ENCODE measurements at regions not wholly inside any gene's neighbourhood (a gene's known extent, or its start where the extent isn't known, plus 50 kb on each side); places are given as distances from the start of the nearest gene placed in this dataset.

DNA sequence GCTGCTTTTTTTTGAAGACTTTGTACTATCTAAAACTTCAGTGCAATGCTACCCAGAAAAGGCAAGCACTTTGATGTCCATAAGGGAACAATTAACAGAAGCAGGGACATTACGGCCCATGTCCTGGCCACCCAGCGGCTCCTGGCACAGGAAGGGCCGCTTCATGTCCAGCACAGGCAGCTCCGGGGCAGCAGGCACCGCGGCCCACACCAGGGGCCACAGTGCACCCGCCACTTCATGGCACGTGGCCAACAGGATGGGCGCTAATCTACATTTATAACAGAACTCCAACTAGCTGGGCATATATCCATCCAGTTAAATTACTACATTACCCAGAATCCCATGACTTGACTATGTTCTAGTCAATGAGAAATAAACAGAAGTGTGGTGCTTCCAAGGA, 198.2 kb upstream of the ID4 start:
- no peak for DNase-seq

DNA sequence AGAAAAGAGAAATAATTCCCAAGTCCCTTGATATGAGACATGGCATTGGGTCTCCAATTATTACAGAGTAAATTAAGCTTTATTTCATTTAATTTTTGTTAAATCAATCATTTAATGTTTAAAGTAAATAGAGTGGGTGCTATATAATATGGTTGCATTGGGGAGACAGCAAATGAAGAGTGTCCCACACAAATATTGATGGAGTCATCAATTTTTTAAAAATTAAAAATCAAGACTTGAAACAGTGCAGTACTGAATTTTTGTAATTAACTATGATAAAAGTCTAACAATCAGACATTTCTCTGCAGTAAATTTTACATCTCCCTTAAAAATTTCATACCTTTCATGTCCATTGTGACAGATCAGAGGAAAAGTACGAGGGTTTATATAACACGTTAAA, 193.9 kb upstream of the ID4 start:
- DNase-seq, result no peak

DNA sequence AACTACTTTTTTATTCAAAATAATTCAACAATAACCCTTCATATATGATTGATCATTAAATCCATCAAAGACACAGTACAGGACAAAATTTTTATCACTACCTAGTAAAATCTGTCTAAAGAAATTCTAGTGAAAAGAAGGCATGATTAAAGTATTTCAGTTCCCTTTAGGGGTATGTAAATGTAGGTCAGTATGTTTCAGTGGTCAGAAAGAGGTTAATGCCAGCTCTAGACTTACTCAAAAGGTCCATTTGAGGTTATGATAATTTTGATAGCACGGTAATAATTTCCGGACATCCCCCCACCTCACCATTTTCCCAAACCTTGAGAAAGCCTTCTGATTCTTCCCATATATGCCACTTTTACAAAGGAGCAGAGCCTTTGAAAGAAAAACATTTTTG, 193.5 kb upstream of the ID4 start:
- no peak for DNase-seq

- no peak for DNase-seq
Measured at GRCh38 chr6:19655744-19656143, 181.4 kb upstream of the ID4 start.

DNA sequence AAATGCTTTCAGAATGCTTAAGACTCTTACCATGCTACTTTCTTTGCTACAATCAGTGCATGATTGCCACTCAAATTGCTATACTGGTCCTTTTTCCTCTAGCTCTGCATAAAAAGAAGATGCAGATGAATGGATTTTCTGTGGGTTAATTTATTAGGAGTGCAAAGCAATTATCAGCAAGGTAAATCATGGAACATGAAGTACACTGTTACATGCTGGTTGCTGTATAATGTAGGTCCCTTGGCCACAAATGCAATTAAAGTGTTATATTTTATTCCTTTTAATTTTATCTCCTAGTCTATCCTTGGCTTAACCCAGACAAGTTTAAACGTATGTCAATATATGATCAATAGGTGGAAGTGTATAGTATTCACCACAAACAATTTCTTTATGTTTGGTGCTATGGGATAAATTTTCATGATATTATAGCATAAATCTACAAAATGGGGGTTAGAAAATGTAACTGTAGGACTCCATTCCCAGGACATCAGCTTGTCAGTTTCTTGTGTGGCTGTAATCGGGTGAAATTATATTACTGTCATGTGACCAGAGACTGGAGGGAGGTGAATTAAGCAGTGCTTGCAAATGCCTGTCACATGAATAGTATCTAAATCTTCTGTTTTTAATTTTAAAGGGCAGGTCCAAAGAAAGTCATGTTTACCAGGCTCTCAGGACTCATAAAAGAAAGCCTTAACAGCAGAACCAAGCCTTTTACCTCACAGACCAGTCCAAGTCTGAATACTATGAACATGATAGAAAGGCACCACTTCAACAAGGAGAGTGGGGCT, 176.9 kb upstream of the ID4 start:
- no peak for DNase-seq

GRCh38 chr6:19662911-19663310, 174.3 kb upstream of the ID4 start:
- DNase-seq, result no peak

GRCh38 chr6:19663479-19663878, 173.7 kb upstream of the ID4 start:
- no peak for DNase-seq

DNA sequence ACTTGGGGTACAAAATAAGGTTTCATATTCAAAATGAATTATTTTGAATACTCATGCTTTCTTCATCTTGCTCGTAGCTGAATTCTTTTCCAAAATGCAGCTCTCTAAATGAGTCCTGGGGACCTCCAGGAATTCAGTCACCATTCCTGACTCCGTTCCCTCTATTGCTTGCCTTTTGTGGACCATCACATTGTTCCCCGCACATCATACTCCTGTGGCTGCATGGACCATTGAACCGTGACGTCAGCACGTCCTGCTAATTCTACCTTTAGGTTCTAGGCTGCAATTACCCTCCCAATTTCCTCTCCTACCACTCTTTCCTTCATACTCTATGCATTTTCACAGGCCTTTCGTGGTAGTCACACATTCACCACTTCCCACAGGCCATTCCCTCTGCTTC, 173.1 kb upstream of the ID4 start:
- DNase-seq, result no peak

GRCh38 chr6:19664878-19665612, 172.1 kb upstream of the ID4 start:
- DNase-seq, result no peak

GRCh38 chr6:19665613-19665909, 171.6 kb upstream of the ID4 start:
- DNase-seq, result no peak

DNA sequence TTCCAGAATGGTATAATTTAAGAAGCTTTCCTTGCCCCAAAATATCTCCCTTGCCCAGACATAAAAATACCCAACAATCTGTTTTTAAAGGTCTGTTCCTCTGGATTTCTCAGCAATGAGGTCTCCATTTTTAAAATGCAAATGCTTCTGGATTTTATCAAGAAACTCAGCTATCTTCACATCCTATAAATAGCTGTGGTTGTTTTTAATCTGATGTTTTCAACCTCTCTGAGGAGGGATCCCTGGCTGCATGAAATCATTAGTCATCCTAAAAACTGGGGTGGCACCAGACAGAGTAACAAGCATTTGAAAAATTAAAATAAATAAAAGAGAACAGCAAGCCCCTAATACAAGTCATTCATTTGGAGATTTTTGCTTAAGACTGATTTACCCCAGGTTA, 168.5 kb upstream of the ID4 start:
- no peak for DNase-seq

GRCh38 chr6:19669206-19669605, 168.0 kb upstream of the ID4 start:
- DNase-seq, result no peak

DNA sequence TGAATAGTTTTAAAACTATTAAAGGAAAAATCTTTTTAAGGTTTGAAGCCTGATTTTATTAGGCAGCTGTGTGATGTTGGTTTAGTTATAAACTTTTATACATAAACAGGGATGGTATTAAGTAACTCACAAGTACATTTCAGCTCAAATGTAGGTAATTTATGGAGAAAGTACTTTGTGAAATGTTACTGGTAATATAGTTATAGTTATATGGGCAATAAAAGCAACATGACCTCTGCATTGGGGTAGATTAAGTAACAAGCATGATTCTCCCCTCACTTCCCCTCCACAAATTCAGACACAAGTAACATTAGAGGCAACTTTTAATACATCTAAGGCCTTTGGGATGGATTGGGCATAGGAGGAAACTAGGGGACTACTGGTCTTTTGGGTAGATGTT, 154.3 kb upstream of the ID4 start:
- DNase-seq, result no peak

DNA sequence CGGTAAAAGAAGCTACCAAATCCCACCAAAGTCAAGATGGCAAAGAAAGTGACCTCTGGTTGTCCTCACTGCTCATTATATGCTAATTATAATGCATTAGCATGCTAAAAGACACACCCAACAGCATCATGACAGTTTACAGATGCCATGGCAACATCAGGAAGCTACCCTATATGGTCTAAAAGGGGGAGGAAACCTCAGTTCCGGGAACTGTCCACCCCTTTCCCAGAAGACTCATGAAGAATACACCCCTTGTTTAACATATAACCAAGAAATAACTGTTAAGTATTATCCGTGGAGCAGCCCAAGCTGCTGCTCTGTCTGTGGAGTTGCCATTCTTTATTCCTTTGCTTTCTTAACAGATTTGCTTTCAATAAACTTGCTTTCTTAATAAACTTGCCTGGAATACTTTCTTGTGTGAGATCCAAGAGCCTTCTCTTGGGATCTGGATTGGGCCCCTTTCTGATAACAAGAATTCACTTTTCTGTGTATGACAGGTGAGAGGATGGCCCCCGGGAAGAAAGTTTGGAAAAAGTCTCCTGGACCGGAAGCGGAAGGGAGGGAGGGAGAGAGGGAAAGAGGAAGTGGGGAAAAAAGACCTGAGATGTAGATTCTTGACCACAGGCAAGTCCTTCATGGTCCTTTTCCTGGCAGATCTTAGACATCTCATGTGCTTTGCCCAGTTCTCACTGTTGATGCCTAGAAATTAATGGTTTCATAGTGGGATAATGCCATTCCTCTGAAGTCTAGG, 146.7 kb upstream of the ID4 start:
- no peak for DNase-seq

- no peak for DNase-seq
Measured at GRCh38 chr6:19691465-19692167, 145.6 kb upstream of the ID4 start.

DNA sequence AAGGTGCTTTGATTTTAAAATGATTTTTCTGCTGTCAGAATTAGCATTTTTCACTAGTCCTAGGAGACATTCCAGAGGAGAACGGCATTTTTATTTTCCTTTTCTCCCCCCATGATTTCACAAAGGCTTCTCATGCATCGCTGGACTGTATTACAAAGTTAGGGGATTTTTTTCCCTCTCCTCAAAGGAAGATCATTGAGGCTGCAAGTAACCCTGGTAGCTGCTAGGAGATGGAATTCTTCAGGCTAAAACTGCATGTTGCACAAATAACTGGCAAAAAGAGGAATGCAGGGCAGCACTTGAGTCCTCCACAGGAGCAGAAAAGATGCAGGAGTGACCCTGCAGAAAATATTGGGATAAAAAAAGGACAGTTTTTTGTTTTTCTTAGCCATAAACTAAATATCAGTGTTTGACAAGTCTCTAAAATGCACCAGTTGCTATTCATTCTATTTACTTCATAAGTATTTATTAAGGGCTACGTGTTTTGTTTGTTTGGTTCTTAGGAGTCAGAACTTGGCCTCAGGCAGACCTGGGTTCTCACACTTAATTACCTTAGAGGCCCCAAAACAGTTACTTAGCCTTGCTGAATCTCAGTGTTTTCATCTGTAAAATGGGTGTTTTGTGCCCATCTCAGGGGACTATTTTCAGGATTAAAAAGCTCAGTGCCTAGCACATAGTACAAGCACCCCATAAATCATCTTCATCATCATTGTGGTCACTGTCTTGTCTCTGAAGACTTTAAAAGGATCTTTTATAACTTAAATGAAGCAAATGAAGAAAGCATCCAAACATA, 144.5 kb upstream of the ID4 start:
- DNase-seq, result no peak

GRCh38 chr6:19694697-19695096, 142.5 kb upstream of the ID4 start:
- DNase-seq, result no peak

- no peak for DNase-seq
Measured at GRCh38 chr6:19697744-19698290, 139.4 kb upstream of the ID4 start.

- no peak for DNase-seq
Measured at GRCh38 chr6:19699932-19700331, 137.2 kb upstream of the ID4 start.

DNA sequence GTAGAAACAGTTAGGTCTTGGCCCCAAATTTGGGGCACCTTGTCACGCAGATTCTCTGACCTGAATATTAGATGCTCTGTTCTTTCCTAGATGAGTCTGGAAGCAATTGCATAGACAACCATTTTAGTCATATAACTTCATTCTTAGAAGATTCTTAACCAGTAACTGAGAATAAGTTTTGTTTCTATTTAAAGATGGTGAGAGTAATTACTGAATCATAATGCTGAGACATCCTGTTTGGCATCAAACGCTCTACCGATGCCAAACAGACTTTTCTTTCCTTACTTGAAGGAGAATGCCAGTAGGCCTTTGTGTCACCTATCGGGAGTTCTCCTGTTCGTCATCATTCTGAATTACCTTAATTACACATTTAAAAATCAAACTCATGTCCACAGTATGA, 131.6 kb upstream of the ID4 start:
- no peak for DNase-seq

GRCh38 chr6:19712012-19712688, 125.0 kb upstream of the ID4 start:
- no peak for DNase-seq

DNA sequence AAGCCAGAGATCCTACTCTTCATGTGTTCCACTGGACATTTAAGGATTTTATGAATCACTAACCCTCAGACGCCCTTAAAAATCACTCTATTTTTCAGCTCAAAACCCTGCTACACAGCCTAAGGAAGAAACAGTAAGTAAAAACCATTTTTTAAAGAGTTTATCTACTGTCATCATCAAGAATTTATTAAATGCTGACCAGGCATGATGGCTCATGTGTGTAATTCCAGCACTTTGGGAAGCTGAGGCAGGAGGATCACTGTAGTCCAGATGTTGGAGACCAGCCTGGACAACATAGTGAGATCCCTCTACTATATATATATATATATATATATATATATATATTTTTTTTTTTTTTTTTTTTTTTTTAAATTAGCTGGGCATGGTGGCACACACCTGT, 124.2 kb upstream of the ID4 start:
- no peak for DNase-seq

All from NCI-H187 (cell line).